MV-4-11 (cell line): ENCODE measurements at regions not wholly inside any gene's neighbourhood (a gene's known extent, or its start where the extent isn't known, plus 50 kb on each side); places are given as distances from the start of the nearest gene placed in this dataset.

Source experiments
- DNase-seq: peaks from one replicate; lab custom pipeline; 2025; lab: John Stamatoyannopoulos, UW

GRCh38 chr1:68331117-68331865 is 99.0 kb upstream of the WLS start:
- DNase-seq = peak; percentile 25

GRCh38 chr1:68330391-68330790 is 98.1 kb upstream of the WLS start:
- DNase-seq = no peak

GRCh38 chr1:68329096-68329835 is 96.9 kb upstream of the WLS start:
- DNase-seq = no peak

- no peak for DNase-seq
Observed at GRCh38 chr1:68328490-68328889, 96.2 kb upstream of the WLS start.

- DNase-seq = no peak
Observed at GRCh38 chr1:68327414-68327813, 95.1 kb upstream of the WLS start.

GRCh38 chr1:68326481-68326880 is 94.2 kb upstream of the WLS start:
- DNase-seq = no peak

- no peak for DNase-seq
Observed at GRCh38 chr1:68324316-68324715, 92.0 kb upstream of the WLS start.

- DNase-seq = peak; percentile 62
Observed at GRCh38 chr1:68322837-68323687, 90.7 kb upstream of the WLS start.

- DNase-seq = no peak
Observed at GRCh38 chr1:68322096-68322495, 89.8 kb upstream of the WLS start.

- peak; percentile 32 for DNase-seq
Observed at GRCh38 chr1:68321084-68321685, 88.9 kb upstream of the WLS start.

GRCh38 chr1:68320349-68320748 is 88.0 kb upstream of the WLS start:
- no peak for DNase-seq

GRCh38 chr1:68319907-68320306 is 87.6 kb upstream of the WLS start:
- DNase-seq = no peak

- no peak for DNase-seq
Observed at GRCh38 chr1:68317543-68317942, 85.2 kb upstream of the WLS start.

GRCh38 chr1:68314151-68314780 is 81.9 kb upstream of the WLS start:
- DNase-seq = no peak

- DNase-seq = no peak
Observed at GRCh38 chr1:68313735-68314134, 81.4 kb upstream of the WLS start.

- no peak for DNase-seq
Observed at GRCh38 chr1:68308034-68308433, 75.7 kb upstream of the WLS start.

- no peak for DNase-seq
Observed at GRCh38 chr1:68307378-68307787, 75.1 kb upstream of the WLS start.

GRCh38 chr1:68301471-68302001 is 69.2 kb upstream of the WLS start:
- no peak for DNase-seq

GRCh38 chr1:68294367-68295066 is 62.2 kb upstream of the WLS start:
- DNase-seq = no peak

GRCh38 chr1:68293609-68294366 is 61.5 kb upstream of the WLS start:
- DNase-seq = no peak
